Suprapubic skin (tissue), 3 donors: ENCODE measurements at regions not wholly inside any gene's neighbourhood (a gene's known extent, or its start where the extent isn't known, plus 50 kb on each side); places are given as distances from the start of the nearest gene placed in this dataset.

Experiments
- CTCF ChIP-seq, 2 donors: fragments of 200-600 bp in 1 of 2; fragments of 450-650 bp in 1 of 2; sonication (generic) in 1 of 2; IDR thresholded peaks; one replicate each; pipeline ENCODE4 v1.5.1; 2016 to 2019; ENCODE audit warnings: antibody characterized with exemption in 2 of 2, mild to moderate bottlenecking in 1 of 2, moderate library complexity in 1 of 2
- EP300 ChIP-seq: sonication (generic); formaldehyde crosslinking; IDR thresholded peaks from one replicate; pipeline ENCODE4 v1.6.1; 2017; ENCODE audit warnings: antibody characterized with exemption

GRCh38 chrX:92351511-92351910, 572.3 kb downstream of the PCDH11X start:
- TF ChIP-seq CTCF (IDR thresholded peaks at IDR 0.05) (no peak), EP300 (no peak)
